ENCODE measurements at regions not wholly inside any gene's neighbourhood (a gene's known extent, or its start where the extent isn't known, plus 50 kb on each side); places are given as distances from the start of the nearest gene placed in this dataset.
"Not testable (repeated sequence)": the region's sequence is repeated elsewhere in the genome, so short reads cannot be mapped to it uniquely, and the experiment has no call there.

DNA sequence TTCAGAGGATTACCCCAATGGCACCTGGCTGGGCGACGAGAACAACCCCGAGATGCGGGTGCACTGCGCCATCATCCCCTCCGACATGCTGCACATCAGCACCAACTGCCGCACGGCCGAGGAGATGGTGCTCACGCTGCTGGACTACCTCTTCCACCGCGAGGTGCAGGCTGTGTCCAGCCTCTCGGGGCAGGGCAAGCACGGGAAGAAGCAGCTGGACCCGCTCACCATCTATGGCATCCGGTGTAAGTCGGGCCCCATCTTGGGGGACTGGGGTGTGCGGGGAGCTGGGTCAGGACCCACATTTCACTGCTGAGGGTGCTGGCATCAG lies 94.2 kb downstream of the NPIPB11 start:
- H3K27ac ChIP-seq (ENCODE audit: low read depth in 2 of 2, low read length in 1 of 2); H3K4me1 ChIP-seq (ENCODE audit: control insufficient read depth in 2 of 2, insufficient read depth in 2 of 2, low read length in 1 of 2); H3K9me3 ChIP-seq (ENCODE audit: control insufficient read depth in 2 of 2, insufficient read depth in 1 of 2, low read depth in 1 of 2, low read length in 1 of 2); H3K36me3 ChIP-seq (ENCODE audit: control insufficient read depth in 2 of 2, insufficient read depth in 2 of 2, low read length in 1 of 2); H3K27me3 ChIP-seq (ENCODE audit: control insufficient read depth in 1 of 2, insufficient read depth in 2 of 2, low read length in 2 of 2); H3K4me3 ChIP-seq (ENCODE audit: low read depth in 1 of 2, low read length in 2 of 2): not testable (repeated sequence)
- WGBS, 2 donors: 93 to 94% methylated on average over 18 of the region's 18 CpGs

- Histone ChIP-seq H3K27me3 (ENCODE audit: control insufficient read depth in 1 of 2, insufficient read depth in 2 of 2, low read length in 2 of 2) (no peaks in the 10 kb centered on the region), H3K4me3 (ENCODE audit: low read depth in 1 of 2, low read length in 2 of 2) (no peak overlapping the region), H3K36me3 (ENCODE audit: control insufficient read depth in 2 of 2, insufficient read depth in 2 of 2, low read length in 1 of 2) (no peaks in the 10 kb centered on the region), H3K27ac (ENCODE audit: low read depth in 2 of 2, low read length in 1 of 2) (no peak overlapping the region), H3K9me3 (ENCODE audit: control insufficient read depth in 2 of 2, insufficient read depth in 1 of 2, low read depth in 1 of 2, low read length in 1 of 2) (no peaks in the 10 kb centered on the region), H3K4me1 (ENCODE audit: control insufficient read depth in 2 of 2, insufficient read depth in 2 of 2, low read length in 1 of 2) (no peaks in the 10 kb centered on the region)
- WGBS, 2 donors: 88 to 91% methylated on average over 20 of the region's 20 CpGs
Observed at GRCh38 chr16:29311461-29312344, 94.8 kb downstream of the NPIPB11 start.

GRCh38 chr16:29310852-29311314 lies 95.6 kb downstream of the NPIPB11 start:
- Histone ChIP-seq H3K27ac (ENCODE audit: low read depth in 2 of 2, low read length in 1 of 2) (no peak overlapping the region), H3K9me3 (ENCODE audit: control insufficient read depth in 2 of 2, insufficient read depth in 1 of 2, low read depth in 1 of 2, low read length in 1 of 2) (no peaks in the 10 kb centered on the region), H3K27me3 (ENCODE audit: control insufficient read depth in 1 of 2, insufficient read depth in 2 of 2, low read length in 2 of 2) (no peaks in the 10 kb centered on the region), H3K36me3 (ENCODE audit: control insufficient read depth in 2 of 2, insufficient read depth in 2 of 2, low read length in 1 of 2) (no peaks in the 10 kb centered on the region), H3K4me3 (ENCODE audit: low read depth in 1 of 2, low read length in 2 of 2) (no peak overlapping the region), H3K4me1 (ENCODE audit: control insufficient read depth in 2 of 2, insufficient read depth in 2 of 2, low read length in 1 of 2) (no peaks in the 10 kb centered on the region)
- 50% methylated on average over 11 of the region's 11 CpGs for WGBS, 2 donors

- not testable (repeated sequence) for H3K9me3 ChIP-seq (ENCODE audit: control insufficient read depth in 2 of 2, insufficient read depth in 1 of 2, low read depth in 1 of 2, low read length in 1 of 2); H3K36me3 ChIP-seq (ENCODE audit: control insufficient read depth in 2 of 2, insufficient read depth in 2 of 2, low read length in 1 of 2); H3K27ac ChIP-seq (ENCODE audit: low read depth in 2 of 2, low read length in 1 of 2); H3K27me3 ChIP-seq (ENCODE audit: control insufficient read depth in 1 of 2, insufficient read depth in 2 of 2, low read length in 2 of 2); H3K4me1 ChIP-seq (ENCODE audit: control insufficient read depth in 2 of 2, insufficient read depth in 2 of 2, low read length in 1 of 2); H3K4me3 ChIP-seq (ENCODE audit: low read depth in 1 of 2, low read length in 2 of 2)
- WGBS, 2 donors: 94 to 97% methylated on average over 8 to 9 of the region's 9 CpGs
Observed at GRCh38 chr16:29310243-29310642, 96.3 kb downstream of the NPIPB11 start.

- 87 to 90% methylated on average over 11 to 13 of the region's 13 CpGs for WGBS, 2 donors
- not testable (repeated sequence) for H3K27ac ChIP-seq (ENCODE audit: low read depth in 2 of 2, low read length in 1 of 2)
Observed at GRCh38 chr16:29309601-29310000, 96.9 kb downstream of the NPIPB11 start.

GRCh38 chr16:29308644-29309546 lies 97.6 kb downstream of the NPIPB11 start:
- H3K36me3 ChIP-seq (ENCODE audit: control insufficient read depth in 2 of 2, insufficient read depth in 2 of 2, low read length in 1 of 2): no peaks in the 10 kb centered on the region
- H3K27me3 ChIP-seq (ENCODE audit: control insufficient read depth in 1 of 2, insufficient read depth in 2 of 2, low read length in 2 of 2): no peaks in the 10 kb centered on the region
- no peak overlapping the region for H3K4me3 ChIP-seq (ENCODE audit: low read depth in 1 of 2, low read length in 2 of 2)
- no peaks in the 10 kb centered on the region for H3K9me3 ChIP-seq (ENCODE audit: control insufficient read depth in 2 of 2, insufficient read depth in 1 of 2, low read depth in 1 of 2, low read length in 1 of 2)
- WGBS, 2 donors: 89 to 92% methylated on average over 20 of the region's 20 CpGs
- peaks cover 0 to 3% of the 10 kb centered on the region in 2 donors for H3K4me1 ChIP-seq (ENCODE audit: control insufficient read depth in 2 of 2, insufficient read depth in 2 of 2, low read length in 1 of 2)
- H3K27ac ChIP-seq (ENCODE audit: low read depth in 2 of 2, low read length in 1 of 2): no peak overlapping the region

More at GRCh38 chr16:29309601-29310000, 96.9 kb downstream of the NPIPB11 start:
- H3K27me3 ChIP-seq (ENCODE audit: control insufficient read depth in 1 of 2, insufficient read depth in 2 of 2, low read length in 2 of 2); H3K36me3 ChIP-seq (ENCODE audit: control insufficient read depth in 2 of 2, insufficient read depth in 2 of 2, low read length in 1 of 2); H3K4me3 ChIP-seq (ENCODE audit: low read depth in 1 of 2, low read length in 2 of 2); H3K9me3 ChIP-seq (ENCODE audit: control insufficient read depth in 2 of 2, insufficient read depth in 1 of 2, low read depth in 1 of 2, low read length in 1 of 2); H3K4me1 ChIP-seq (ENCODE audit: control insufficient read depth in 2 of 2, insufficient read depth in 2 of 2, low read length in 1 of 2): not testable (repeated sequence)

- Histone ChIP-seq H3K36me3 (ENCODE audit: control insufficient read depth in 2 of 2, insufficient read depth in 2 of 2, low read length in 1 of 2) (no peaks in the 10 kb centered on the region), H3K9me3 (ENCODE audit: control insufficient read depth in 2 of 2, insufficient read depth in 1 of 2, low read depth in 1 of 2, low read length in 1 of 2) (peaks cover 0 to 2% of the 10 kb centered on the region in 2 donors), H3K4me1 (ENCODE audit: control insufficient read depth in 2 of 2, insufficient read depth in 2 of 2, low read length in 1 of 2) (peaks cover 0 to 3% of the 10 kb centered on the region in 2 donors), H3K4me3 (ENCODE audit: low read depth in 1 of 2, low read length in 2 of 2) (no peak overlapping the region), H3K27ac (ENCODE audit: low read depth in 2 of 2, low read length in 1 of 2) (no peak overlapping the region), H3K27me3 (ENCODE audit: control insufficient read depth in 1 of 2, insufficient read depth in 2 of 2, low read length in 2 of 2) (no peaks in the 10 kb centered on the region)
- 82 to 83% methylated on average over 19 of the region's 19 CpGs for WGBS, 2 donors
Observed at GRCh38 chr16:29307598-29308507, 98.7 kb downstream of the NPIPB11 start.

GRCh38 chr16:29306943-29307597 lies 99.4 kb downstream of the NPIPB11 start:
- WGBS, 2 donors: 71 to 74% methylated on average over 10 of the region's 10 CpGs
- peaks cover 0 to 3% of the 10 kb centered on the region in 2 donors for H3K4me1 ChIP-seq (ENCODE audit: control insufficient read depth in 2 of 2, insufficient read depth in 2 of 2, low read length in 1 of 2)
- no peak overlapping the region for H3K4me3 ChIP-seq (ENCODE audit: low read depth in 1 of 2, low read length in 2 of 2)
- H3K27ac ChIP-seq (ENCODE audit: low read depth in 2 of 2, low read length in 1 of 2): no peak overlapping the region
- H3K27me3 ChIP-seq (ENCODE audit: control insufficient read depth in 1 of 2, insufficient read depth in 2 of 2, low read length in 2 of 2): no peaks in the 10 kb centered on the region
- H3K9me3 ChIP-seq (ENCODE audit: control insufficient read depth in 2 of 2, insufficient read depth in 1 of 2, low read depth in 1 of 2, low read length in 1 of 2): peaks cover 0 to 3% of the 10 kb centered on the region in 2 donors
- no peaks in the 10 kb centered on the region for H3K36me3 ChIP-seq (ENCODE audit: control insufficient read depth in 2 of 2, insufficient read depth in 2 of 2, low read length in 1 of 2)

Measured in esophagus (tissue), 2 donors.